ENCODE measurements at regions not wholly inside any gene's neighbourhood (a gene's known extent, or its start where the extent isn't known, plus 50 kb on each side); places are given as distances from the start of the nearest gene placed in this dataset.
A peak's percentile ranks its signal among the peaks of the same experiment; 100 is the strongest.

GRCh38 chr3:187798126-187798525 is 52.9 kb upstream of the BCL6 start:
- POLR2A ChIA-PET: no interaction called here
- CTCF ChIA-PET: interaction anchor here (0.8 to 2.0 kb wide), 4 partner anchors 51 to 136 kb away, joined by 3 to 4 read pairs (median 4); partner anchors contain the start of gene BCL6
- no TSS peak for BruUV-seq (replicated peaks)
- no peak overlapping the region for H3K27ac ChIP-seq (ENCODE audit: control insufficient read depth, insufficient read depth)
- RAD21 ChIA-PET (ENCODE audit: unreplicated experiment): no interaction called here
- no peak for DNase-seq (ENCODE audit: low read depth, low spot score)
- H4K20me1 ChIP-seq (ENCODE audit: control insufficient read depth, insufficient read depth): no peaks in the 10 kb centered on the region
- no peak overlapping the region for H3K9ac ChIP-seq (ENCODE audit: control insufficient read depth, insufficient read depth, low read length)
- SMC1A ChIA-PET (ENCODE audit: uncharacterized antibody, unreplicated experiment): interaction anchor here (0.7 to 3.8 kb wide), 5 partner anchors 18 to 138 kb away, joined by 3 to 21 read pairs (median 3); partner anchors contain the start of gene BCL6
- no peak for ATAC-seq
- H2AFZ ChIP-seq (ENCODE audit: control insufficient read depth, low read depth, low read length): no peak overlapping the region
- peaks cover 31% of the 10 kb centered on the region for H3K4me1 ChIP-seq (ENCODE audit: control insufficient read depth, insufficient read depth, low read length)
- FAIRE-seq: no peak
- no peak overlapping the region for H3K4me3 ChIP-seq
- intact Hi-C loops (cut with micrococcal nuclease; ENCODE audit: unreplicated experiment) (no loop called here), in situ Hi-C loops (cut with MboI) (no loop called here)
- no peaks in the 10 kb centered on the region for H3K36me3 ChIP-seq (ENCODE audit: control insufficient read depth in 2 of 2, insufficient read depth in 2 of 2, low read length in 1 of 2)
- no peaks in the 10 kb centered on the region; the same call in 2 of the 3 replicates for H3K9me3 ChIP-seq (replicated peaks; ENCODE audit: control insufficient read depth, insufficient read depth, low read length)
- H3K4me2 ChIP-seq (ENCODE audit: control insufficient read depth, insufficient read depth): no peak overlapping the region
- H3K79me2 ChIP-seq (ENCODE audit: control insufficient read depth, insufficient read depth, low read length): no peaks in the 10 kb centered on the region
- 93% methylated on average over 1 of the region's 1 CpG for WGBS (ENCODE audit: insufficient coverage, insufficient replicate concordance, low lambda C conversion rate, missing lambda C conversion rate)
- peaks cover 2 to 3% of the 10 kb centered on the region in 2 experiments; a peak in 2 of 4 replicates for H3K27me3 ChIP-seq (replicated peaks in 1 of 2; ENCODE audit: control insufficient read depth in 2 of 2, insufficient read depth in 2 of 2, low read length in 1 of 2)
- TF ChIP-seq TCF7 (IDR thresholded peaks at IDR 0.05; ENCODE audit: borderline replicate concordance) (no peak), BMI1 (IDR thresholded peaks at IDR 0.05; ENCODE audit: borderline replicate concordance) (no peak), ZNF592 (IDR thresholded peaks at IDR 0.05) (no peak), SRF (IDR thresholded peaks at IDR 0.05; ENCODE audit: low read depth in 2 of 2, low read length in 2 of 2) (peak in 1 of 2 experiments; percentile 58; a peak in 1 of 4 replicates)
- TF ChIP-seq, protein P1, sequence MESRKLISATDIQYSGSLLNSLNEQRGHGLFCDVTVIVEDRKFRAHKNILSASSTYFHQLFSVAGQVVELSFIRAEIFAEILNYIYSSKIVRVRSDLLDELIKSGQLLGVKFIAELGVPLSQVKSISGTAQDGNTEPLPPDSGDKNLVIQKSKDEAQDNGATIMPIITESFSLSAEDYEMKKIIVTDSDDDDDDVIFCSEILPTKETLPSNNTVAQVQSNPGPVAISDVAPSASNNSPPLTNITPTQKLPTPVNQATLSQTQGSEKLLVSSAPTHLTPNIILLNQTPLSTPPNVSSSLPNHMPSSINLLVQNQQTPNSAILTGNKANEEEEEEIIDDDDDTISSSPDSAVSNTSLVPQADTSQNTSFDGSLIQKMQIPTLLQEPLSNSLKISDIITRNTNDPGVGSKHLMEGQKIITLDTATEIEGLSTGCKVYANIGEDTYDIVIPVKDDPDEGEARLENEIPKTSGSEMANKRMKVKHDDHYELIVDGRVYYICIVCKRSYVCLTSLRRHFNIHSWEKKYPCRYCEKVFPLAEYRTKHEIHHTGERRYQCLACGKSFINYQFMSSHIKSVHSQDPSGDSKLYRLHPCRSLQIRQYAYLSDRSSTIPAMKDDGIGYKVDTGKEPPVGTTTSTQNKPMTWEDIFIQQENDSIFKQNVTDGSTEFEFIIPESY (IDR thresholded peaks at IDR 0.05): no peak
- TF ChIP-seq, protein P2, sequence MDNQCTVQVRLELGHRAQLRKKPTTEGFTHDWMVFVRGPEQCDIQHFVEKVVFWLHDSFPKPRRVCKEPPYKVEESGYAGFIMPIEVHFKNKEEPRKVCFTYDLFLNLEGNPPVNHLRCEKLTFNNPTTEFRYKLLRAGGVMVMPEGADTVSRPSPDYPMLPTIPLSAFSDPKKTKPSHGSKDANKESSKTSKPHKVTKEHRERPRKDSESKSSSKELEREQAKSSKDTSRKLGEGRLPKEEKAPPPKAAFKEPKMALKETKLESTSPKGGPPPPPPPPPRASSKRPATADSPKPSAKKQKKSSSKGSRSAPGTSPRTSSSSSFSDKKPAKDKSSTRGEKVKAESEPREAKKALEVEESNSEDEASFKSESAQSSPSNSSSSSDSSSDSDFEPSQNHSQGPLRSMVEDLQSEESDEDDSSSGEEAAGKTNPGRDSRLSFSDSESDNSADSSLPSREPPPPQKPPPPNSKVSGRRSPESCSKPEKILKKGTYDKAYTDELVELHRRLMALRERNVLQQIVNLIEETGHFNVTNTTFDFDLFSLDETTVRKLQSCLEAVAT (IDR thresholded peaks at IDR 0.05): peak; percentile 77; the same call in 1 of the 2 replicates
